ENCODE measurements at regions not wholly inside any gene's neighbourhood (a gene's known extent, or its start where the extent isn't known, plus 50 kb on each side); places are given as distances from the start of the nearest gene placed in this dataset.

GRCh38 chr16:86898386-86898785 lies 320.0 kb downstream of the FOXL1 start:
- H3K9ac ChIP-seq (ENCODE audit: low read length): no peak overlapping the region
- no peak overlapping the region for H2AFZ ChIP-seq (ENCODE audit: low read depth, low read length)
- H3K4me2 ChIP-seq (ENCODE audit: low read length): no peak overlapping the region
- H3K4me3 ChIP-seq (ENCODE audit: low read length): no peak overlapping the region
- no peak for TF ChIP-seq CTCF (IDR thresholded peaks at IDR 0.05; ENCODE audit: low read depth, low read length)
- no peak for TF ChIP-seq EZH2phosphoT487 (IDR thresholded peaks at IDR 0.05; ENCODE audit: low read depth)
- H3K27ac ChIP-seq (ENCODE audit: low read length): no peak overlapping the region
- H3K9me3 ChIP-seq (ENCODE audit: insufficient read depth, low read length): no peaks in the 10 kb centered on the region
- no peaks in the 10 kb centered on the region for H3K36me3 ChIP-seq (replicated peaks; ENCODE audit: low read depth, low read length)
- no peaks in the 10 kb centered on the region for H3K4me1 ChIP-seq (ENCODE audit: low read length)
- H3K27me3 ChIP-seq (ENCODE audit: low read depth, low read length): no peaks in the 10 kb centered on the region; the same call in 1 of the 2 replicates
- H3K79me2 ChIP-seq (ENCODE audit: low read length): no peaks in the 10 kb centered on the region
- H4K20me1 ChIP-seq (ENCODE audit: insufficient read depth, low read length): no peaks in the 10 kb centered on the region

GRCh38 chr16:86899151-86899550 lies 320.8 kb downstream of the FOXL1 start:
- no peaks in the 10 kb centered on the region for H3K79me2 ChIP-seq (ENCODE audit: low read length)
- H4K20me1 ChIP-seq (ENCODE audit: insufficient read depth, low read length): no peaks in the 10 kb centered on the region
- H3K27ac ChIP-seq (ENCODE audit: low read length): no peak overlapping the region
- TF ChIP-seq EZH2phosphoT487 (IDR thresholded peaks at IDR 0.05; ENCODE audit: low read depth) (no peak), CTCF (IDR thresholded peaks at IDR 0.05; ENCODE audit: low read depth, low read length) (no peak)
- no peak overlapping the region for H3K4me2 ChIP-seq (ENCODE audit: low read length)
- H2AFZ ChIP-seq (ENCODE audit: low read depth, low read length): no peak overlapping the region
- H3K36me3 ChIP-seq (replicated peaks; ENCODE audit: low read depth, low read length): no peaks in the 10 kb centered on the region
- no peak overlapping the region for H3K9ac ChIP-seq (ENCODE audit: low read length)
- H3K9me3 ChIP-seq (ENCODE audit: insufficient read depth, low read length): no peaks in the 10 kb centered on the region
- H3K4me1 ChIP-seq (ENCODE audit: low read length): no peaks in the 10 kb centered on the region
- H3K4me3 ChIP-seq (ENCODE audit: low read length): no peak overlapping the region
- peaks cover 1% of the 10 kb centered on the region; the same call in 1 of the 2 replicates for H3K27me3 ChIP-seq (ENCODE audit: low read depth, low read length)

GRCh38 chr16:86899757-86900156 lies 321.4 kb downstream of the FOXL1 start:
- no peak overlapping the region for H2AFZ ChIP-seq (ENCODE audit: low read depth, low read length)
- H3K4me3 ChIP-seq (ENCODE audit: low read length): no peak overlapping the region
- H3K9ac ChIP-seq (ENCODE audit: low read length): no peak overlapping the region
- peaks cover 3% of the 10 kb centered on the region; the same call in 1 of the 2 replicates for H3K27me3 ChIP-seq (ENCODE audit: low read depth, low read length)
- no peaks in the 10 kb centered on the region for H3K79me2 ChIP-seq (ENCODE audit: low read length)
- no peak for TF ChIP-seq CTCF (IDR thresholded peaks at IDR 0.05; ENCODE audit: low read depth, low read length)
- no peak for TF ChIP-seq EZH2phosphoT487 (IDR thresholded peaks at IDR 0.05; ENCODE audit: low read depth)
- no peak overlapping the region for H3K27ac ChIP-seq (ENCODE audit: low read length)
- H3K4me2 ChIP-seq (ENCODE audit: low read length): no peak overlapping the region
- no peaks in the 10 kb centered on the region for H4K20me1 ChIP-seq (ENCODE audit: insufficient read depth, low read length)
- H3K36me3 ChIP-seq (replicated peaks; ENCODE audit: low read depth, low read length): no peaks in the 10 kb centered on the region
- no peaks in the 10 kb centered on the region for H3K9me3 ChIP-seq (ENCODE audit: insufficient read depth, low read length)
- no peaks in the 10 kb centered on the region for H3K4me1 ChIP-seq (ENCODE audit: low read length)

- Histone ChIP-seq H4K20me1 (ENCODE audit: insufficient read depth, low read length) (no peaks in the 10 kb centered on the region), H2AFZ (ENCODE audit: low read depth, low read length) (no peak overlapping the region), H3K4me3 (ENCODE audit: low read length) (no peak overlapping the region), H3K4me1 (ENCODE audit: low read length) (no peaks in the 10 kb centered on the region), H3K27me3 (ENCODE audit: low read depth, low read length) (peaks cover 3% of the 10 kb centered on the region; the same call in 1 of the 2 replicates), H3K27ac (ENCODE audit: low read length) (no peak overlapping the region), H3K9ac (ENCODE audit: low read length) (no peak overlapping the region), H3K36me3 (replicated peaks; ENCODE audit: low read depth, low read length) (no peaks in the 10 kb centered on the region), H3K9me3 (ENCODE audit: insufficient read depth, low read length) (no peaks in the 10 kb centered on the region), H3K79me2 (ENCODE audit: low read length) (no peaks in the 10 kb centered on the region), H3K4me2 (ENCODE audit: low read length) (no peak overlapping the region)
- TF ChIP-seq EZH2phosphoT487 (IDR thresholded peaks at IDR 0.05; ENCODE audit: low read depth) (no peak), CTCF (IDR thresholded peaks at IDR 0.05; ENCODE audit: low read depth, low read length) (no peak)
These were observed 323.1 kb downstream of the FOXL1 start for GRCh38 chr16:86901483-86901882.
